WTC11 (cell line): ENCODE measurements at regions not wholly inside any gene's neighbourhood (a gene's known extent, or its start where the extent isn't known, plus 50 kb on each side); places are given as distances from the start of the nearest gene placed in this dataset.

Experiments
- ATAC-seq: fragments of 200-7000 bp; cut with Tn5 transposase; 2 replicates; pipeline ENCODE4 v1.10.0; 2021; ENCODE audit warnings: mild to moderate bottlenecking, moderate library complexity
- CTCF ChIA-PET: fragments of 300-600 bp; sonication (Branson Sonifier 250); formaldehyde crosslinking; loops from one replicate; lab custom pipeline; 2021; ENCODE audit warnings: antibody characterized with exemption; lab: Charles Lee
- POLR2A ChIA-PET: fragments of 350-600 bp; sonication (Branson Sonifier 250); formaldehyde crosslinking; loops from one replicate; lab custom pipeline; 2021; ENCODE audit warnings: antibody characterized with exemption; lab: Charles Lee
- DNase-seq: peaks from one replicate; pipeline ENCODE4 v3.0.0; 2021; ENCODE audit warnings: low spot score
- H3K27ac Mint-ChIP-seq: 2 replicates; pipeline ENCODE4 v1.8.0; 2021; ENCODE audit warnings: mixed read lengths
- H3K27me3 Mint-ChIP-seq: 2 replicates; pipeline ENCODE4 v1.8.0; 2021; ENCODE audit warnings: low read depth, mild to moderate bottlenecking, moderate library complexity, mixed read lengths
- H3K36me3 Mint-ChIP-seq: 2 replicates; pipeline ENCODE4 v1.8.0; 2021; ENCODE audit warnings: mixed read lengths
- H3K4me1 Mint-ChIP-seq: 2 replicates; pipeline ENCODE4 v1.8.0; 2022; ENCODE audit warnings: mixed read lengths
- H3K4me3 Mint-ChIP-seq: 2 replicates; pipeline ENCODE4 v1.8.0; 2021; ENCODE audit warnings: mild to moderate bottlenecking, moderate library complexity, mixed read lengths
- H3K9me3 Mint-ChIP-seq: 2 replicates; pipeline ENCODE4 v1.8.0; 2021; ENCODE audit warnings: mixed read lengths
- ATF3 ChIP-seq: sonication (generic); formaldehyde crosslinking; conservative IDR thresholded peaks from 2 replicates; pipeline ENCODE4 v1.8.1; 2022; ENCODE audit warnings: mild to moderate bottlenecking, missing genetic modification reagents
- CBFB ChIP-seq: sonication (generic); formaldehyde crosslinking; IDR thresholded peaks from 2 replicates; pipeline ENCODE4 v1.8.1; 2022; ENCODE audit warnings: mild to moderate bottlenecking, low read depth, missing genetic modification reagents
- CDX4 ChIP-seq: fragments of 250-450 bp; sonication (Bioruptor Pico); IDR thresholded peaks from 2 replicates; pipeline ENCODE4 v1.9.0; 2021; ENCODE audit warnings: moderate library complexity, mild to moderate bottlenecking, inconsistent platforms, borderline replicate concordance
- CTCF ChIP-seq: fragments of 200-600 bp; IDR thresholded peaks from 2 replicates; pipeline ENCODE4 v1.8.0; 2022; ENCODE audit warnings: antibody characterized with exemption
- ERG ChIP-seq: fragments of 250-450 bp; sonication (Bioruptor Pico); IDR thresholded peaks from 2 replicates; pipeline ENCODE4 v1.8.0; 2021; ENCODE audit warnings: mild to moderate bottlenecking
- ETV6 ChIP-seq: sonication (generic); formaldehyde crosslinking; IDR thresholded peaks from 2 replicates; pipeline ENCODE4 v1.8.1; 2022; ENCODE audit warnings: mild to moderate bottlenecking, missing genetic modification reagents
- GRHL2 ChIP-seq: fragments of 250-450 bp; sonication (Bioruptor Pico); IDR thresholded peaks from 2 replicates; pipeline ENCODE4 v1.8.0; 2022; ENCODE audit warnings: mild to moderate bottlenecking, moderate library complexity; ENCODE audit not compliant: insufficient replicate concordance, severe bottlenecking
- HMGXB4 ChIP-seq: sonication (generic); formaldehyde crosslinking; IDR thresholded peaks from 2 replicates; pipeline ENCODE4 v1.8.1; 2023; ENCODE audit warnings: mild to moderate bottlenecking, moderate library complexity, missing genetic modification reagents
- IRF2 ChIP-seq: sonication (generic); formaldehyde crosslinking; IDR thresholded peaks from 2 replicates; pipeline ENCODE4 v1.8.0; 2022; ENCODE audit warnings: low read depth, missing genetic modification reagents, borderline replicate concordance
- JUN ChIP-seq: sonication (generic); formaldehyde crosslinking; IDR thresholded peaks from 2 replicates; pipeline ENCODE4 v1.8.0; 2023; ENCODE audit warnings: mild to moderate bottlenecking, missing genetic modification reagents
- SMAD3 ChIP-seq: sonication (generic); formaldehyde crosslinking; IDR thresholded peaks from 2 replicates; pipeline ENCODE4 v1.8.0; 2022; ENCODE audit warnings: missing genetic modification reagents, mild to moderate bottlenecking, borderline replicate concordance
- SP1 ChIP-seq: sonication (generic); formaldehyde crosslinking; conservative IDR thresholded peaks from 2 replicates; pipeline ENCODE4 v1.8.1; 2022; ENCODE audit warnings: missing genetic modification reagents
- ZNF121 ChIP-seq: sonication (generic); formaldehyde crosslinking; IDR thresholded peaks from 2 replicates; pipeline ENCODE4 v1.8.0; 2023; ENCODE audit warnings: missing genetic modification reagents
- ZNF138 ChIP-seq: sonication (generic); formaldehyde crosslinking; conservative IDR thresholded peaks from 2 replicates; pipeline ENCODE4 v1.8.1; 2022; ENCODE audit warnings: mild to moderate bottlenecking, moderate library complexity, missing genetic modification reagents
- ZNF317 ChIP-seq: sonication (generic); formaldehyde crosslinking; IDR thresholded peaks from 2 replicates; pipeline ENCODE4 v1.8.1; 2023; ENCODE audit warnings: low read depth, mild to moderate bottlenecking, moderate library complexity, missing genetic modification reagents, borderline replicate concordance
- ZNF425 ChIP-seq: fragments of 250-450 bp; sonication (Bioruptor Pico); conservative IDR thresholded peaks from 2 replicates; pipeline ENCODE4 v1.9.0; 2021; ENCODE audit warnings: mild to moderate bottlenecking
- TF ChIP-seq, protein P1 (sequence below): fragments of 250-450 bp; sonication (Bioruptor Pico); IDR thresholded peaks from 2 replicates; pipeline ENCODE4 v1.9.0; 2021; ENCODE audit warnings: mild to moderate bottlenecking

GRCh38 chr7:28272461-28272877 lies 91.9 kb upstream of the JAZF1 start (continued):
- peak; percentile 45; the same call in 1 of the 2 replicates for TF ChIP-seq CTCF
- no peak for TF ChIP-seq ATF3 (CRISPR knock-in tag)
- TF ChIP-seq JUN (CRISPR knock-in tag): no peak
- TF ChIP-seq SP1 (CRISPR knock-in tag): no peak
- peak; percentile 49; the same call in 1 of the 2 replicates for TF ChIP-seq ETV6 (CRISPR knock-in tag)
- TF ChIP-seq HMGXB4 (CRISPR knock-in tag): no peak
- TF ChIP-seq CBFB: no peak

DNA sequence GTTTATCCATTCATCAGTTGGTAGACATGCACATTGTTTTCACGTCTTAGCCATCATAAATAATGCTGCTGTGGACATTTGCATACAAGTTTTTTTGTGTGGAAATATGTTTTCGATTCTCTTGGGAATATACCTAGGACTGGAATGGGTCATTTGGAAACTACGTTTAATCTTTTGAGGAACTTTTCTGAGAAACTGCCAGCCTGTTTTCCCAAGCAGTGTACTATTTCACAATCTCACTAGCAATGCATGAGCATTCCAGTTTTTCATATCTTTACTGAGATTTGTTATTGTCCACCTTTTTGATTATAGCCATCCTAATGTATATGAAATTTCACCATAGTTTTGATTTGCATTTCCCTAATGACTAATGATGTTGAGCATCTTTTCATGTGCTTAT lies 95.7 kb upstream of the JAZF1 start:
- DNase-seq (no peak), ATAC-seq (no peak)
- ChIA-PET CTCF (no interaction called here), POLR2A (no interaction called here)
- no peak for TF ChIP-seq ERG (CRISPR knock-in tag)
- Mint-ChIP-seq H3K27me3 (no peaks in the 10 kb centered on the region; the same call in 1 of the 2 replicates), H3K9me3 (peaks cover 7% of the 10 kb centered on the region), H3K4me1 (peaks cover 17% of the 10 kb centered on the region), H3K36me3 (peaks cover 9% of the 10 kb centered on the region), H3K27ac (no peak overlapping the region), H3K4me3 (no peak overlapping the region)

- ChIA-PET POLR2A (no interaction called here), CTCF (no interaction called here)
- Mint-ChIP-seq H3K27ac (no peak overlapping the region), H3K4me3 (no peak overlapping the region), H3K4me1 (peaks cover 7% of the 10 kb centered on the region), H3K9me3 (peaks cover 7% of the 10 kb centered on the region), H3K36me3 (peaks cover 9% of the 10 kb centered on the region), H3K27me3 (no peaks in the 10 kb centered on the region; the same call in 1 of the 2 replicates)
- TF ChIP-seq GRHL2 (CRISPR knock-in tag) (no peak), ZNF138 (CRISPR knock-in tag) (no peak), HMGXB4 (CRISPR knock-in tag) (no peak)
- ATAC-seq: no peak
- DNase-seq: no peak
Measured at GRCh38 chr7:28277364-28277763, 96.8 kb upstream of the JAZF1 start.

GRCh38 chr7:28277958-28278357 lies 97.4 kb upstream of the JAZF1 start:
- POLR2A ChIA-PET: no interaction called here
- TF ChIP-seq, protein P1, sequence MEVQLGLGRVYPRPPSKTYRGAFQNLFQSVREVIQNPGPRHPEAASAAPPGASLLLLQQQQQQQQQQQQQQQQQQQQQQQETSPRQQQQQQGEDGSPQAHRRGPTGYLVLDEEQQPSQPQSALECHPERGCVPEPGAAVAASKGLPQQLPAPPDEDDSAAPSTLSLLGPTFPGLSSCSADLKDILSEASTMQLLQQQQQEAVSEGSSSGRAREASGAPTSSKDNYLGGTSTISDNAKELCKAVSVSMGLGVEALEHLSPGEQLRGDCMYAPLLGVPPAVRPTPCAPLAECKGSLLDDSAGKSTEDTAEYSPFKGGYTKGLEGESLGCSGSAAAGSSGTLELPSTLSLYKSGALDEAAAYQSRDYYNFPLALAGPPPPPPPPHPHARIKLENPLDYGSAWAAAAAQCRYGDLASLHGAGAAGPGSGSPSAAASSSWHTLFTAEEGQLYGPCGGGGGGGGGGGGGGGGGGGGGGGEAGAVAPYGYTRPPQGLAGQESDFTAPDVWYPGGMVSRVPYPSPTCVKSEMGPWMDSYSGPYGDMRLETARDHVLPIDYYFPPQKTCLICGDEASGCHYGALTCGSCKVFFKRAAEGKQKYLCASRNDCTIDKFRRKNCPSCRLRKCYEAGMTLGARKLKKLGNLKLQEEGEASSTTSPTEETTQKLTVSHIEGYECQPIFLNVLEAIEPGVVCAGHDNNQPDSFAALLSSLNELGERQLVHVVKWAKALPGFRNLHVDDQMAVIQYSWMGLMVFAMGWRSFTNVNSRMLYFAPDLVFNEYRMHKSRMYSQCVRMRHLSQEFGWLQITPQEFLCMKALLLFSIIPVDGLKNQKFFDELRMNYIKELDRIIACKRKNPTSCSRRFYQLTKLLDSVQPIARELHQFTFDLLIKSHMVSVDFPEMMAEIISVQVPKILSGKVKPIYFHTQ: no peak
- TF ChIP-seq SMAD3: no peak
- no peak for TF ChIP-seq ZNF121 (CRISPR knock-in tag)
- no peak for TF ChIP-seq ZNF425 (CRISPR knock-in tag)
- no peak for TF ChIP-seq ZNF317 (CRISPR knock-in tag)
- TF ChIP-seq IRF2 (CRISPR knock-in tag): no peak
- TF ChIP-seq CDX4 (CRISPR knock-in tag): no peak

More at GRCh38 chr7:28277958-28278357, 97.4 kb upstream of the JAZF1 start:
- Mint-ChIP-seq H3K27ac (no peak overlapping the region), H3K4me3 (no peak overlapping the region), H3K27me3 (no peaks in the 10 kb centered on the region; the same call in 1 of the 2 replicates), H3K4me1 (0 out of 2 replicates have a peak, but pooled peaks cover 4% of the 10 kb centered on the region), H3K9me3 (peaks cover 7% of the 10 kb centered on the region), H3K36me3 (peaks cover 7% of the 10 kb centered on the region)
- CTCF ChIA-PET: no interaction called here
- ATAC-seq (no peak), DNase-seq (no peak)
